ENCODE measurements at regions not wholly inside any gene's neighbourhood (a gene's known extent, or its start where the extent isn't known, plus 50 kb on each side); places are given as distances from the start of the nearest gene placed in this dataset.
"Not testable (repeated sequence)": the region's sequence is repeated elsewhere in the genome, so short reads cannot be mapped to it uniquely, and the experiment has no call there.

DNA sequence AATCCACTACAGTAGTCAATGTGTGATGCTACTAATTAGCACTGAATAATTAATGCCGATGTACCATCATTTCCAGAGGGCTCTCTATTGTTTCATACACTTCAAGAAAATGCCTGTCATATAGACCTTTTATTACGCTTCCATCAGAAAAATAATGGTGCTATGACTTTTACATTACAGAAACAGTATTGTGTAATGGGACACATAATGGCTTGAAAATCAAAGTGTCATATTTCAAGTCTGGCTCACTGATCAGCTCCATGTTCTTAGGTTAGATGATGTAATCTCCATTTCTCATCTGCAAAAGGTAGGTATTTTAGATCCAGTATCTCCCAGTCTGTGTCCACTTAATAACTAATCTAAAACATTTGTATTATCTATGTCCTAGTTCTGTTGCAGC, 990.6 kb upstream of the TYRP1 start:
- no peak overlapping the region for H3K4me3 ChIP-seq (ENCODE audit: low read length)
- DNase-seq (ENCODE audit: low read depth): peak; percentile 24
- TF ChIP-seq, protein P1, sequence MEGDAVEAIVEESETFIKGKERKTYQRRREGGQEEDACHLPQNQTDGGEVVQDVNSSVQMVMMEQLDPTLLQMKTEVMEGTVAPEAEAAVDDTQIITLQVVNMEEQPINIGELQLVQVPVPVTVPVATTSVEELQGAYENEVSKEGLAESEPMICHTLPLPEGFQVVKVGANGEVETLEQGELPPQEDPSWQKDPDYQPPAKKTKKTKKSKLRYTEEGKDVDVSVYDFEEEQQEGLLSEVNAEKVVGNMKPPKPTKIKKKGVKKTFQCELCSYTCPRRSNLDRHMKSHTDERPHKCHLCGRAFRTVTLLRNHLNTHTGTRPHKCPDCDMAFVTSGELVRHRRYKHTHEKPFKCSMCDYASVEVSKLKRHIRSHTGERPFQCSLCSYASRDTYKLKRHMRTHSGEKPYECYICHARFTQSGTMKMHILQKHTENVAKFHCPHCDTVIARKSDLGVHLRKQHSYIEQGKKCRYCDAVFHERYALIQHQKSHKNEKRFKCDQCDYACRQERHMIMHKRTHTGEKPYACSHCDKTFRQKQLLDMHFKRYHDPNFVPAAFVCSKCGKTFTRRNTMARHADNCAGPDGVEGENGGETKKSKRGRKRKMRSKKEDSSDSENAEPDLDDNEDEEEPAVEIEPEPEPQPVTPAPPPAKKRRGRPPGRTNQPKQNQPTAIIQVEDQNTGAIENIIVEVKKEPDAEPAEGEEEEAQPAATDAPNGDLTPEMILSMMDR (IDR thresholded peaks at IDR 0.05; ENCODE audit: insufficient read depth, low read depth, low read length, missing control alignments): no peak

DNA sequence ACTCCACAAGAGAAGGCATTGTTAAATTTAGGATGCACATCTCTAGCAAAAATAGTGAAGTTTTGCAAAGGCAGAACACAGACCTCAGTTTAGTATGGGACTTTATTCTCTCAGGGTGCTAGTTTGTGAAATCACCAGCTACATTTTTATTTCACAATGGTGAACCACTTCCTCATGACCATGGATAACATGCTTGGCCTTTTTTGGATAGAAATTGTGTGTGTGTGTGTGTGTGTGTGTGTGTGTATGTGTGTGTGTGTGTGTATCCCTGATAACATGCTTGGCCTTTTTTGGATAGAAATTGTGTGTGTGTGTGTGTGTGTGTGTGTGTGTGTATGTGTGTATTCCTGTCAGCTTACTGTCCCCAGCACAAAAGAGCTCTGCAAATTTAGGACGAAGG, 989.0 kb upstream of the TYRP1 start:
- H3K4me3 ChIP-seq (ENCODE audit: low read length): not testable (repeated sequence)

GRCh38 chr9:11708899-11709298, 984.3 kb upstream of the TYRP1 start:
- TF ChIP-seq, protein P1 (IDR thresholded peaks at IDR 0.05; ENCODE audit: insufficient read depth, low read depth, low read length, missing control alignments): no peak
- no peak overlapping the region for H3K4me3 ChIP-seq (ENCODE audit: low read length)
- DNase-seq (ENCODE audit: low read depth): no peak

More for the DNA sequence above, 989.0 kb upstream of the TYRP1 start:
- not testable (repeated sequence) for DNase-seq (ENCODE audit: low read depth)

GRCh38 chr9:11709567-11709966, 983.6 kb upstream of the TYRP1 start:
- TF ChIP-seq, protein P1 (IDR thresholded peaks at IDR 0.05; ENCODE audit: insufficient read depth, low read depth, low read length, missing control alignments): no peak
- no peak for DNase-seq (ENCODE audit: low read depth)
- no peak overlapping the region for H3K4me3 ChIP-seq (ENCODE audit: low read length)

DNA sequence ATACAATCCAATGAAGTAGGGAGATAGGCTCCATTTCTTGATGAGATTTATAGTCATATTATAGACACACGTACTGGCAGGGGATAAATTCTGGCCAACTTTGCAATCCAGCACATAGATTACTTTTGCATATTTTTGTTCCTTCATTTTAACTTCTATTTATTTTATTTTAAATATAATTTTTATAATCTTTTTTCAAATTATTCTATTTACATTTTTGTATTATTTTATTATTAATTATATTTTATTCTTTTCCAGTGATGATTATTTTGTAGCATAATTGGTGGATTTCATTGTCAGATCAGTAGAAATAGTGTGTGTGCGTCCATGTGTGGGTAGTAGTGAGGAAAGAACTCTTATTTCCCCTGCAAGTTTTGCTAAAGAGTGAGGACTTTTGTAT, 980.1 kb upstream of the TYRP1 start:
- DNase-seq (ENCODE audit: low read depth): no peak
- TF ChIP-seq, protein P1 (IDR thresholded peaks at IDR 0.05; ENCODE audit: insufficient read depth, low read depth, low read length, missing control alignments): no peak
- H3K4me3 ChIP-seq (ENCODE audit: low read length): no peak overlapping the region

- DNase-seq (ENCODE audit: low read depth): no peak
- TF ChIP-seq, protein P1 (IDR thresholded peaks at IDR 0.05; ENCODE audit: insufficient read depth, low read depth, low read length, missing control alignments): no peak
- H3K4me3 ChIP-seq (ENCODE audit: low read length): no peak overlapping the region
Measured at GRCh38 chr9:11722957-11723356, 970.2 kb upstream of the TYRP1 start.

DNA sequence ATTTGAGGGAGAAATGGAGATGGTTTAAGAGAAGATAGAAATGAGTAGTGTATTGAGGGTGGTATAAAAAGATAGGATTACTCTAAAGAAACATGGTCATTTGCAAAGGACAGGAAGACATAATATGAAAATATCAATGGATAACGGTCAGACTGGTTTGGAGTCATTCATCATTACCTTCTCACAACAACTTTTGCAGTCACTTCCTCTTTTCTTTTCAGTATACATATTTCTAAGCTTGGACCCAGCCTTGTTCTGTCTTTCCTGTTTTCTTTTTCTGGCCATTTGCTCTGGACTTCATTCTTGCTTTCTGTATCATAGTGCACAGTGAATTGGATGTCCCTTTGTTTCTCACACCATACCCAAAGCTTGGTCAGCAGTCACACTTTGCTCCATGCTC, 966.5 kb upstream of the TYRP1 start:
- TF ChIP-seq, protein P1 (IDR thresholded peaks at IDR 0.05; ENCODE audit: insufficient read depth, low read depth, low read length, missing control alignments): no peak

GRCh38 chr9:11735391-11735790, 957.8 kb upstream of the TYRP1 start:
- TF ChIP-seq, protein P1 (IDR thresholded peaks at IDR 0.05; ENCODE audit: insufficient read depth, low read depth, low read length, missing control alignments): no peak
- no peak overlapping the region for H3K4me3 ChIP-seq (ENCODE audit: low read length)

More for the DNA sequence above, 966.5 kb upstream of the TYRP1 start:
- no peak overlapping the region for H3K4me3 ChIP-seq (ENCODE audit: low read length)
- no peak for DNase-seq (ENCODE audit: low read depth)

More at GRCh38 chr9:11735391-11735790, 957.8 kb upstream of the TYRP1 start:
- DNase-seq (ENCODE audit: low read depth): no peak
